NCI-H1436 (cell line): ENCODE measurements at regions not wholly inside any gene's neighbourhood (a gene's known extent, or its start where the extent isn't known, plus 50 kb on each side); places are given as distances from the start of the nearest gene placed in this dataset.

Experiments used
- DNase-seq: peaks from one replicate; lab custom pipeline; 2025; lab: John Stamatoyannopoulos, UW

- DNase-seq: no peak
Measured at GRCh38 chr13:105311094-105311493, 1224.4 kb downstream of the EFNB2 start.

GRCh38 chr13:105307776-105308175 is 1227.7 kb downstream of the EFNB2 start:
- no peak for DNase-seq

- DNase-seq: no peak
Measured at GRCh38 chr13:105297839-105298238, 1237.6 kb downstream of the EFNB2 start.

- DNase-seq: no peak
Measured at GRCh38 chr13:105291987-105292386, 1243.5 kb downstream of the EFNB2 start.

GRCh38 chr13:105290596-105290995 is 1244.9 kb downstream of the EFNB2 start:
- DNase-seq: no peak

- no peak for DNase-seq
Measured at GRCh38 chr13:105285526-105285925, 1249.9 kb downstream of the EFNB2 start.

GRCh38 chr13:105282406-105283285 is 1252.8 kb downstream of the EFNB2 start:
- no peak for DNase-seq

GRCh38 chr13:105278943-105279381 is 1256.5 kb downstream of the EFNB2 start:
- DNase-seq: peak; percentile 41

GRCh38 chr13:105276571-105276970 is 1258.9 kb downstream of the EFNB2 start:
- DNase-seq: peak; percentile 20

GRCh38 chr13:105273665-105274222 is 1261.7 kb downstream of the EFNB2 start:
- no peak for DNase-seq

- DNase-seq: no peak
Measured at GRCh38 chr13:105272660-105273631, 1262.5 kb downstream of the EFNB2 start.

GRCh38 chr13:105266615-105267014 is 1268.8 kb downstream of the EFNB2 start:
- no peak for DNase-seq

- no peak for DNase-seq
Measured at GRCh38 chr13:105262579-105262978, 1272.9 kb downstream of the EFNB2 start.

GRCh38 chr13:105259426-105259825 is 1276.0 kb downstream of the EFNB2 start:
- DNase-seq: no peak

GRCh38 chr13:105255472-105255871 is 1280.0 kb downstream of the EFNB2 start:
- no peak for DNase-seq

- DNase-seq: no peak
Measured at GRCh38 chr13:105251293-105251692, 1284.2 kb downstream of the EFNB2 start.

GRCh38 chr13:105247830-105248229 is 1287.6 kb downstream of the EFNB2 start:
- DNase-seq: no peak

GRCh38 chr13:105240371-105240770 is 1295.1 kb downstream of the EFNB2 start:
- no peak for DNase-seq

GRCh38 chr13:105232439-105232838 is 1303.0 kb downstream of the EFNB2 start:
- DNase-seq: no peak

GRCh38 chr13:105232006-105232405 is 1303.5 kb downstream of the EFNB2 start:
- no peak for DNase-seq

GRCh38 chr13:105231579-105231978 is 1303.9 kb downstream of the EFNB2 start:
- no peak for DNase-seq

- no peak for DNase-seq
Measured at GRCh38 chr13:105220881-105221280, 1314.6 kb downstream of the EFNB2 start.
